ENCODE measurements at regions not wholly inside any gene's neighbourhood (a gene's known extent, or its start where the extent isn't known, plus 50 kb on each side); places are given as distances from the start of the nearest gene placed in this dataset.

- no peak for DNase-seq (ENCODE audit: low read depth)
Measured at GRCh38 chr7:156104501-156105336, 292.5 kb upstream of the SHH start.

GRCh38 chr7:156102267-156102666 is 290.0 kb upstream of the SHH start:
- DNase-seq (ENCODE audit: low read depth): no peak

GRCh38 chr7:156101355-156101754 is 289.1 kb upstream of the SHH start:
- DNase-seq (ENCODE audit: low read depth): no peak

DNA sequence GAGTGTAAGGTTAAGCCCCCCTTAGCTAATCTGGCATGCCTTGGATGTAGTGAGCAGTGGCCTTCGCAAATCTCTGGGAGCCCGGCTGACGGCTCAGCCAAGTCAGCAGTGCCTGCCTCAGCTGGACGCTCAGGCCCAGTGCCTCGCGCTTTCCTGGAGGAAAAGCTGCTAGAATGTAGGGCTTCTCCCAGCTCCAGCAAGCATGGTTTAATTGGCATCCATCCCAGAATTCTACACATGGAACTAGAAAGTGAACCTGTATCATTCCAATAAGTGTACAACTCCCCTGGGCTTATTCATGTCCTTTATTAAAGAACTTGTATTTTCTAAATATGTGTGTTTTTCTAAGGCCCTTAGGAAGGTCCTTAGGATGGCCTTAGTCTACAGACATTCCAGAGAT is 287.8 kb upstream of the SHH start:
- DNase-seq (ENCODE audit: low read depth): no peak

- DNase-seq (ENCODE audit: low read depth): no peak
Measured at GRCh38 chr7:156099085-156099484, 286.8 kb upstream of the SHH start.

GRCh38 chr7:156096771-156097538 is 284.7 kb upstream of the SHH start:
- DNase-seq (ENCODE audit: low read depth): peak; percentile 59

DNA sequence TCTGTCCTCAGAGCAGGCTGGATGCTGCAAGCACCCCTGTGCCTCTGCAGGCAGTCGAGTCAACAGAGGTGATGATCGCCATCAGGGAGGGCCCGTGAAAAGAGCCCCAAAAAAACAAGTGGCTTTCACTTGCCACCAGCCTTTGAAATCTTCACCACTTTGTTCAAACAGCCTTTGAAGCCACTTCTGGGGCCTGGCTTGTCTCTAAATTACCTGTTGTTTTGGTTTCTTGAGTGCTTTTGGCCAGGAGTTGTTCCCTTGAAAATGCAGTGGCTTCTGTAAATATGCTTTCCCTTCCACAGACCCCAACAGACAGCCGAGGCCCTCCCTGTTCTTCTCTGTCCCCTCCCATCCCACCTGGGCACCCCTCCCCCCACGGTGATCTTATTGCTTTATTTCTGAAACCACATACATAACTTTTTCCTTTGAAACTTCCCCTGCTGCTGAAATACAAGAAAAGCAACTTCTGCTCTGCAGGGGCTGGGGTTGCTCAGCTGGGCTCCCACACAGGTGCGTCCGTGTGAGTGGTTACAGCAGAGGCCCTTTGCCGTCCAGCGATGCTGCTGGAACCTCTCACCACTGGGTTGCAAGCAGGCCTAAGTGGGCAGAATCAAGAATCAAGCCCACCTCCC is 283.8 kb upstream of the SHH start:
- DNase-seq (ENCODE audit: low read depth): no peak

GRCh38 chr7:156094350-156095146 is 282.3 kb upstream of the SHH start:
- no peak for DNase-seq (ENCODE audit: low read depth)

DNA sequence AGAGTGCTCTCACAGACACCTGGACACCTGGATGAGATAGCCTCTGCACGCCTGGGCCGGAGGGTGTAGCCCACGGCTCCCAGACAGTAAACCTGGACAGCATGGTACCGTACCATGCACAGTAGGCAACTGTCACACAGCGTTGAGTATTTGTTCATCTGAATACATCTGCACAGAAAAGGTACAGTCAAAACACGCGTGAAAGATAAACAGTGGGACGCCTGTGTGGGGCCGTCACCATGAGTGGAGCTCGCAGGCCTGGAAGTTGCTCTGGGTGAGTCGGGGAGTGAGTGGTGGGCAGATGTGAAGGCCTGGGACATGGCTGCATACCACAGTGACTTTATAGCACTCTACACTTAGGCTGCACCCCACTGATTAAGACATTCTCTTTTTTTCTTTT is 280.0 kb upstream of the SHH start:
- DNase-seq (ENCODE audit: low read depth): no peak

GRCh38 chr7:156091519-156092080 is 279.3 kb upstream of the SHH start:
- DNase-seq (ENCODE audit: low read depth): no peak

DNA sequence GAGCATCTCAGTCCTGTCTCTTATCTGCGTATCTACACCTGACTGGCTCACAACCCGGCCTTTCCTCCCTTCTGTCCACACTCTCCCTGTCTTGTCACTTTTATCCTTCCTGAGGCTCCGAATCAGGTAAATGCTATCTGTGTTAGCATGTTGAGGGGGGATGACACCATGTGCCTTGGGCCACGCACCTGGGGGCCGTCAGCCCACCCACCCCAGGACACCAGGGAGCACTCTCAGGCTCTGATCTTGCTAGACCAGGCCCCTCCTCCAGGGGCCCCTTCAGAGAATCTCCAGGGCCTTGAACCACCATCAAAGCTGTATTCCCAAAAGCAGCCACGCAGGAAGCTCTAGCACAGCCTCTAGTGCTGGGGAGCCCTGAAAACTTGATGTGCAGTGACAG is 278.7 kb upstream of the SHH start:
- DNase-seq (ENCODE audit: low read depth): no peak

- no peak for DNase-seq (ENCODE audit: low read depth)
Measured at GRCh38 chr7:156089222-156089621, 277.0 kb upstream of the SHH start.

- DNase-seq (ENCODE audit: low read depth): no peak
Measured at GRCh38 chr7:156088115-156088514, 275.9 kb upstream of the SHH start.

GRCh38 chr7:156082048-156083040 is 270.1 kb upstream of the SHH start:
- no peak for DNase-seq (ENCODE audit: low read depth)

DNA sequence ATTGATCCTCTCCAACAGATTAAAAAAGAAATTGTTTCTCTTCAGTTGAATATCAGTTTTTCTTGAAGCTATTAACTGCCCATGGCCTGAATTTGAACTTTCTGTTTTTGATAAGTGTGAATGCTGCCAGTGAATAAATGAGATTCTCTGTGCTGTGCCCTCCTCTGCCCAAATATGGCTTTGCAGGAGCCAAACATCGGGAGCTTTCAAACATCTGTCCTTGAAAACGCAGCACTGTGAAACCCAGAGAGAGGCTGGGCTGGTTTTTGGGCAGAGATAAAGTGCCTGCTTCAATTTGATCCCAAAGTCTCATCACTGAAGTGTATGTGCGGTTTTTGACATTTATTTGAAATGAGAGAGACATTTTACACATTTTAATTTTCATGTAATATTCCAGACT is 268.3 kb upstream of the SHH start:
- DNase-seq (ENCODE audit: low read depth): no peak

DNA sequence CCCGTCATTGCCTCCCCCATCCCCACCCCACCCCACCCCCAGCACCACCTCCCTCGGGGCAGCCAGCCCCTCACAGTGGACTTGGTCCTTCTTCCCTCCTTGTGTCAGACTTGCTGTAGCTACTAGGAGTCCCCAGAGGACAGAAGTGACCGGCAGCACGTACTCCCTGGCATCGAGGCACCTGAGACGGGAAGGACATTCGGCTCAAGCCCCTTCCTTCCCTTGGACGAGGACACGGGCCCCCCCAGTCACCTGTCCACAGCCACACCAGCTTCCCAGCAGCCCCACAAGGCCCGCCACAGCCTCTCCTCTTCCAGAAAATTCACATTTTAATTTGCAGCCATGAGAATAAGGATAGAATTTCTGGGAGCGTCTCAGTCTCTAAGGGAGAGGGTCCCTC is 267.8 kb upstream of the SHH start:
- no peak for DNase-seq (ENCODE audit: low read depth)

DNA sequence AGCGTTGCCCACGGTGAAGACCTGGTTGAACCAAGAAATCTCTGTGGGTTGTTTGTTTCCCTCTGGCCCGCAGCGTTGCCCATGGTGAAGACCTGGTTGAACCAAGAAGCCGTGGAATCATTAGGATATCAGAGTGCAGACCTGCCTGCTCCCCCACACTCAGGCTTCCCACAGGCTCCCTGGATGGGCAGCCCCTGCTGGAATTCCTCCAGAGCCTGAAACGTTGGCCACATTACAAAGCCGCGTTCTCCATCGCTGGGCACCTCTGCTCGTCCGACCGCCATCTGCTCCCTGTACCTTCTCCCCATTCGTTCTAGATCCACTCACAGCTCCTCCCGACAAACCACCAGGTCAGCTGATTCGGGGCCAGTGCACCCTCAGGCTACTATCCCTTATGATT is 266.9 kb upstream of the SHH start:
- DNase-seq (ENCODE audit: low read depth): no peak

DNA sequence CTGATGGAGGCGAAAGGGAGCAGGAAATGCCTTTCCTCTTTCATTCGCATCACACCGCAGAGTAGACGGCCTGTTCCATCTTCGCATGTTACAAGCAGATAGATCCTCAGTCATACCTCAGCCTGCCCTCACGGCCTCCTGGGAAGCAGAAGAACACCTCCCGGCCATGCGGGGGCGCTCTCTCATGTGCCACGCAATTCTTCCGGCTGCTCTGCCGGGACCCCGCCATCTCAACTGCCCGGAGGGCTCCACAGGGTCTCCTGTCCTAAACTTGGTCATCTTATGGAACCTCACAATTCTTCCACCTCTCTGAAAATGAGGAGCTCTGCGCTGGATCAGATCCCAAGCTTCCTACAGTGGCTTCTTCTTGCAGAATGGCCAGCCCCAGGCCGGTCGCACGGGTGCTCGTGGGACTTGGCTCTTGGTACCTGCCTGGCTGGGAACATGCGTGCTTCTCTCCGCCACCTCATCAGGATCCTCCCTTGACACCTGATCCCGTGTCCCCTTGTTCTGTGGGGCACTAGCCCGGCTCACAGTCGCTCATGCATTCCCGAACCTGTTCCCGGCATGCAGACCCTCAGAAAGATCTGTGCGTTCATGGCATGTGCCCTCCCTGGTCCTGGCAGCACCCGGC is 262.8 kb upstream of the SHH start:
- DNase-seq (ENCODE audit: low read depth): no peak

DNA sequence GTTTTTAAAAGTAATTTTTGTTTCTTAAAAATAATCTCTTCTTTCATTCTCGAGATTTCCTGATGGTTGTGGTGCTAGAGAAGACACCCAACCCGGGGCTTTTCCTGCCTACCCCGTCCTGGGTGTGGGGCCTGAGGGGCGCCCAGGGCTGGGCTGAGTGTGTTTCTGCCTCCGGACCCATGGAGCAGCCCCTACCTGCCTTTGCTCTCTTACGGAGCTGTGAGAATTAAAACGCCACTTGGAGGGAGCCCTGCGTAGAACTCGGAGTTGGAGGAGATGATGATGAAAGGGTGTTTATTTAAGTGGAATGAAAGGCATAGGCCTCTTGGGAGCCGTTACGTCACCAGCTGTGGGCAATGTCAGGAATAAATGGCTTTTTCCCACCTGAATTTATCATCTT is 261.8 kb upstream of the SHH start:
- DNase-seq (ENCODE audit: low read depth): no peak

All from Daoy (cell line).